PC-9 (cell line): ENCODE measurements at regions not wholly inside any gene's neighbourhood (a gene's known extent, or its start where the extent isn't known, plus 50 kb on each side); places are given as distances from the start of the nearest gene placed in this dataset.

Source experiments
- BruUV-seq: library from RNA; stranded (reverse); fragments of 400-500 nt; replicated peaks from 2 replicates; lab custom pipeline; 2021; lab: Mats Ljungman, UMichigan
- CTCF ChIA-PET: fragments of 300-600 bp; sonication (Branson Sonifier 250); formaldehyde crosslinking; loops from one replicate; lab custom pipeline; 2022; ENCODE audit warnings: antibody characterized with exemption; lab: Charles Lee
- POLR2A ChIA-PET: fragments of 300-600 bp; sonication (Branson Sonifier 250); formaldehyde crosslinking; loops from one replicate; lab custom pipeline; 2022; ENCODE audit warnings: antibody characterized with exemption; ENCODE audit not compliant: unreplicated experiment; lab: Charles Lee
- DNase-seq, 2 experiments: peaks; one replicate each; pipeline versions ENCODE4 v3.0.0 to v3.0.0-alpha.2; 2015 to 2022; ENCODE audit warnings: mixed read lengths in 1 of 2
- H2AFZ ChIP-seq: fragments of 200-600 bp; sonication (generic); 2 replicates; pipeline ENCODE4 v1.8.1; 2017; ENCODE audit warnings: antibody characterized with exemption
- H3F3A ChIP-seq: fragments of 200-600 bp; sonication (generic); 2 replicates; pipeline ENCODE4 v1.8.1; 2017; ENCODE audit warnings: antibody characterized with exemption, mild to moderate bottlenecking, low read depth; ENCODE audit not compliant: insufficient read depth
- H3K27ac ChIP-seq: fragments of 200-600 bp; sonication (generic); 2 replicates; pipeline ENCODE4 v1.6.1; 2016; ENCODE audit warnings: mixed run types
- H3K27me3 ChIP-seq: fragments of 200-600 bp; sonication (generic); 2 replicates; pipeline ENCODE4 v1.6.1; 2016; ENCODE audit warnings: low read depth, mixed run types; ENCODE audit not compliant: insufficient read depth
- H3K36me3 ChIP-seq: fragments of 200-600 bp; sonication (generic); 2 replicates; pipeline ENCODE4 v1.6.1; 2016; ENCODE audit warnings: low read depth, mixed run types
- H3K4me1 ChIP-seq: fragments of 200-600 bp; sonication (generic); replicated peaks from 2 replicates; pipeline ENCODE4 v1.6.1; 2016; ENCODE audit warnings: mixed run types; ENCODE audit not compliant: insufficient read depth
- H3K4me2 ChIP-seq: fragments of 200-600 bp; sonication (generic); 2 replicates; pipeline ENCODE4 v1.6.1; 2017; ENCODE audit warnings: mixed run types
- H3K4me3 ChIP-seq: fragments of 200-600 bp; sonication (generic); 2 replicates; pipeline ENCODE4 v1.6.1; 2016; ENCODE audit warnings: mixed run types
- H3K79me2 ChIP-seq: fragments of 200-600 bp; sonication (generic); 2 replicates; pipeline ENCODE4 v1.6.1; 2017; ENCODE audit warnings: low read depth, mixed run types
- H3K9me2 ChIP-seq: fragments of 200-600 bp; sonication (generic); 2 replicates; pipeline ENCODE4 v1.8.1; 2017; ENCODE audit warnings: mild to moderate bottlenecking; ENCODE audit not compliant: insufficient read depth
- H3K9me3 ChIP-seq: fragments of 200-600 bp; sonication (generic); 2 replicates; pipeline ENCODE4 v1.8.1; 2016; ENCODE audit warnings: low read depth; ENCODE audit not compliant: insufficient read depth
- H4K20me1 ChIP-seq: fragments of 200-600 bp; sonication (generic); 2 replicates; pipeline ENCODE4 v1.8.1; 2017; ENCODE audit not compliant: insufficient read depth
- EZH2 ChIP-seq: fragments of 200-600 bp; sonication (generic); IDR thresholded peaks from 2 replicates; pipeline ENCODE4 v1.8.0; 2017; ENCODE audit warnings: antibody characterized with exemption, low read depth
- intact Hi-C: fragments of 100-400 bp; cut with micrococcal nuclease; formaldehyde crosslinking; loops from one replicate; pipeline ENCODE4 v1.10.0; 2022; ENCODE audit not compliant: unreplicated experiment
- TF ChIP-seq, protein P1 (sequence below): fragments of 200-600 bp; sonication (generic); conservative IDR thresholded peaks from 2 replicates; pipeline ENCODE4 v1.6.1; 2017; ENCODE audit warnings: mixed run types, antibody characterized with exemption, mild to moderate bottlenecking, moderate library complexity

DNA sequence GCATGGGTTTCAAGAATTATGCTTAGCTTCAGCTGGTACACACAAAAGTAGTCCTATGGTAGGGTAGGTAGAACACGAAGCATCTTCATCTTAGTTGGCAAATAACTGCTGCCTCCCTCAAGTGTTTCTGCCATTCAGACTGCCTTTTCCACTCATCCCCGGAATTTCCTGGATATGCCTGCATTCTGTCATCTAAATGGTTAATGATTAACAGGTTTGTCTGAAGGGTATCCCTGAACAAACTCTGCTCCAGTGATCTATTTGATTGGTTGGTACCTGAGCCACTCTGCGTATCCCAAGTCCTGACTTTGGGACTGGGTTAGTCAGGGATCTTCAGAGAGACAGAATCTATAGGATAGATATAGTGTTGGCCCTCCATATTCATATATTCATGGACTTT is 272.3 kb upstream of the RAG2 start:
- H2AFZ ChIP-seq: no peak overlapping the region
- no peaks in the 10 kb centered on the region for H3K4me1 ChIP-seq
- no peak overlapping the region for H3K4me3 ChIP-seq
- no peak for DNase-seq
- no peaks in the 10 kb centered on the region for H3K27me3 ChIP-seq
- H3K9me3 ChIP-seq: no peaks in the 10 kb centered on the region
- intact Hi-C loops: no loop called here
- H3F3A ChIP-seq: no peaks in the 10 kb centered on the region
- POLR2A ChIA-PET: no interaction called here
- no peaks in the 10 kb centered on the region for H3K9me2 ChIP-seq
- no peak overlapping the region for H3K27ac ChIP-seq
- no peak for TF ChIP-seq EZH2
- TF ChIP-seq, protein P1, sequence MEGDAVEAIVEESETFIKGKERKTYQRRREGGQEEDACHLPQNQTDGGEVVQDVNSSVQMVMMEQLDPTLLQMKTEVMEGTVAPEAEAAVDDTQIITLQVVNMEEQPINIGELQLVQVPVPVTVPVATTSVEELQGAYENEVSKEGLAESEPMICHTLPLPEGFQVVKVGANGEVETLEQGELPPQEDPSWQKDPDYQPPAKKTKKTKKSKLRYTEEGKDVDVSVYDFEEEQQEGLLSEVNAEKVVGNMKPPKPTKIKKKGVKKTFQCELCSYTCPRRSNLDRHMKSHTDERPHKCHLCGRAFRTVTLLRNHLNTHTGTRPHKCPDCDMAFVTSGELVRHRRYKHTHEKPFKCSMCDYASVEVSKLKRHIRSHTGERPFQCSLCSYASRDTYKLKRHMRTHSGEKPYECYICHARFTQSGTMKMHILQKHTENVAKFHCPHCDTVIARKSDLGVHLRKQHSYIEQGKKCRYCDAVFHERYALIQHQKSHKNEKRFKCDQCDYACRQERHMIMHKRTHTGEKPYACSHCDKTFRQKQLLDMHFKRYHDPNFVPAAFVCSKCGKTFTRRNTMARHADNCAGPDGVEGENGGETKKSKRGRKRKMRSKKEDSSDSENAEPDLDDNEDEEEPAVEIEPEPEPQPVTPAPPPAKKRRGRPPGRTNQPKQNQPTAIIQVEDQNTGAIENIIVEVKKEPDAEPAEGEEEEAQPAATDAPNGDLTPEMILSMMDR: no peak
- BruUV-seq: no TSS peak
- H3K4me2 ChIP-seq: no peak overlapping the region
- no peaks in the 10 kb centered on the region for H3K79me2 ChIP-seq
- no peaks in the 10 kb centered on the region for H4K20me1 ChIP-seq
- H3K36me3 ChIP-seq: no peaks in the 10 kb centered on the region
- CTCF ChIA-PET: no interaction called here

DNA sequence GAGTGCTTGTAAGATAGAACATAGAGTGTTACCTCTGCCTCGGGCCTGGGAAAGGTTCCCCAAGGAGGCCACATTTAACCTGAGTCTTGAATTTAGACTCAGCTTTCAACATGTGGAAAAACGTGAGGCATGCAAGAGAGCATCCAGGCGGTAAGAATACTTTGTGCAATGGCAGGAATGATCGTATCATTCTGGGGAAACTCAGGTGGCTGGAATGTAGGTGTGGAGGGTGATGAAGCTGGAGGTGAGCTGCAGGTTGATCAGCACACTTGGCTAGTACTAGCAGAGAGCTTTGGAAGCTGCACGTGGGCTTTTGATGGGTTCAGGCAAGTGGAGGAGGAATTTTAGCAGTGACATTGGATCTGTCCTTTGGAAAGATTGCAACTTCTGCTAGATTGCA is 270.3 kb upstream of the RAG2 start:
- no peaks in the 10 kb centered on the region for H3K79me2 ChIP-seq
- no peaks in the 10 kb centered on the region for H3F3A ChIP-seq
- no peak for TF ChIP-seq EZH2
- TF ChIP-seq, protein P1: no peak
- DNase-seq: no peak
- ChIA-PET CTCF (no interaction called here), POLR2A (no interaction called here)
- H3K4me3 ChIP-seq: no peak overlapping the region
- H3K9me2 ChIP-seq: no peaks in the 10 kb centered on the region
- H3K36me3 ChIP-seq: no peaks in the 10 kb centered on the region
- no peak overlapping the region for H3K27ac ChIP-seq
- no peaks in the 10 kb centered on the region for H4K20me1 ChIP-seq
- no peaks in the 10 kb centered on the region for H3K27me3 ChIP-seq
- H3K4me2 ChIP-seq: no peak overlapping the region
- no peak overlapping the region for H2AFZ ChIP-seq
- intact Hi-C loops: no loop called here
- no peaks in the 10 kb centered on the region for H3K4me1 ChIP-seq
- no TSS peak for BruUV-seq
- no peaks in the 10 kb centered on the region for H3K9me3 ChIP-seq

DNA sequence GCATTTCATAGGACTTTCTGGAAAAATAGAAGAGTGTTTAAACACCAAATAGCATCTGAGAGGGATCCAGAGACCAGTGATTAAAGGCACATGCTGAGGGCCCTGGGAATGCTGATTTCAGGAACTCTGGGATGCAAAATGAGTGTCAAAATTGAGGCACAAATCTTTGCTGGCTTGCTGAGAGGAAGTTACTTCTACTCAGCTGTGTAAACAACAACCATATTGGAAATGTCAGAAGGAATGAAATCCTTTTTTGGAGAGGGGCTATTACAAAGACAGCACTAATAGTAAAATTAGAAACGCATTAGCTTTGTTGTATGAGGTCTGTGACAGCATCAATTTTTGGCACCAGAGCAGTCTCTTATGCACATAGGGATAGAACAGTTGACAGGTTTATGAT is 267.8 kb upstream of the RAG2 start:
- no peak for DNase-seq
- intact Hi-C loops: no loop called here
- Histone ChIP-seq H3K27me3 (no peaks in the 10 kb centered on the region), H3K27ac (no peak overlapping the region), H3K36me3 (no peaks in the 10 kb centered on the region), H3K9me3 (no peaks in the 10 kb centered on the region), H3K4me2 (no peak overlapping the region), H3F3A (no peaks in the 10 kb centered on the region), H3K4me1 (no peaks in the 10 kb centered on the region), H3K9me2 (no peaks in the 10 kb centered on the region), H2AFZ (no peak overlapping the region), H4K20me1 (no peaks in the 10 kb centered on the region), H3K4me3 (no peak overlapping the region), H3K79me2 (no peaks in the 10 kb centered on the region)
- BruUV-seq: no TSS peak
- ChIA-PET POLR2A (no interaction called here), CTCF (no interaction called here)
- TF ChIP-seq EZH2: no peak
- TF ChIP-seq, protein P1: no peak
